GM18502 (cell line): ENCODE measurements at regions not wholly inside any gene's neighbourhood (a gene's known extent, or its start where the extent isn't known, plus 50 kb on each side); places are given as distances from the start of the nearest gene placed in this dataset.
"Not testable (repeated sequence)": the region's sequence is repeated elsewhere in the genome, so short reads cannot be mapped to it uniquely, and the experiment has no call there.

Experiments used
- ATAC-seq: cut with Tn5 transposase; IDR thresholded peaks from one replicate; pipeline ENCODE4 v1.9.1; 2021; ENCODE audit warnings: mild to moderate bottlenecking; ENCODE audit not compliant: unreplicated experiment, poor library complexity

GRCh38 chr13:30520571-30520970 is 54.8 kb upstream of the HMGB1 start:
- no peak for ATAC-seq

- no peak for ATAC-seq
Observed at GRCh38 chr13:30523211-30523610, 57.5 kb upstream of the HMGB1 start.

- ATAC-seq = not testable (repeated sequence)
Observed at GRCh38 chr13:30523817-30524216, 58.1 kb upstream of the HMGB1 start.

GRCh38 chr13:30525212-30525611 is 59.5 kb upstream of the HMGB1 start:
- not testable (repeated sequence) for ATAC-seq

- no peak for ATAC-seq
Observed at GRCh38 chr13:30526612-30527495, 61.1 kb upstream of the HMGB1 start.

GRCh38 chr13:30529085-30529834 is 63.5 kb upstream of the HMGB1 start:
- ATAC-seq = peak; percentile 76

- no peak for ATAC-seq
Observed at GRCh38 chr13:30535046-30535445, 69.3 kb upstream of the HMGB1 start.

- no peak for ATAC-seq
Observed at GRCh38 chr13:30545320-30545719, 72.4 kb upstream of the USPL1 start.

GRCh38 chr13:30548046-30548445 is 69.7 kb upstream of the USPL1 start:
- not testable (repeated sequence) for ATAC-seq

GRCh38 chr13:30551189-30551588 is 66.5 kb upstream of the USPL1 start:
- ATAC-seq = peak; percentile 58

- ATAC-seq = no peak
Observed at GRCh38 chr13:30552567-30552966, 65.2 kb upstream of the USPL1 start.

GRCh38 chr13:30559274-30559673 is 58.4 kb upstream of the USPL1 start:
- ATAC-seq = no peak

- ATAC-seq = no peak
Observed at GRCh38 chr13:30560212-30560611, 57.5 kb upstream of the USPL1 start.

- ATAC-seq = no peak
Observed at GRCh38 chr13:30561511-30561910, 56.2 kb upstream of the USPL1 start.

- no peak for ATAC-seq
Observed at GRCh38 chr13:30564489-30564888, 53.2 kb upstream of the USPL1 start.

- ATAC-seq = no peak
Observed at GRCh38 chr13:30565658-30566057, 52.1 kb upstream of the USPL1 start.

GRCh38 chr13:30567072-30567471 is 50.6 kb upstream of the USPL1 start:
- ATAC-seq = peak; percentile 59
